H9 (cell line): ENCODE measurements at regions not wholly inside any gene's neighbourhood (a gene's known extent, or its start where the extent isn't known, plus 50 kb on each side); places are given as distances from the start of the nearest gene placed in this dataset.

Experiments
- DNase-seq: peaks from one replicate; pipeline ENCODE4 v3.0.0-alpha.2; 2017
- H2AFZ ChIP-seq: one replicate; pipeline ENCODE4 v1.6.1; 2013; ENCODE audit warnings: mild to moderate bottlenecking, low read length, control low read depth, moderate library complexity
- H2AK5ac ChIP-seq: 2 replicates; pipeline ENCODE4 v1.6.1; 2013; ENCODE audit warnings: low read length, control low read depth, mixed read lengths; ENCODE audit not compliant: insufficient read length
- H2BK120ac ChIP-seq: one replicate; pipeline ENCODE4 v1.6.1; 2013; ENCODE audit warnings: low read depth, mild to moderate bottlenecking, low read length, control low read depth, inconsistent platforms; ENCODE audit not compliant: poor library complexity, severe bottlenecking
- H2BK12ac ChIP-seq: 2 replicates; pipeline ENCODE4 v1.6.1; 2013; ENCODE audit warnings: low read length, control low read depth, mixed read lengths, low read depth; ENCODE audit not compliant: insufficient read length
- H2BK15ac ChIP-seq: 2 replicates; pipeline ENCODE4 v1.6.1; 2013; ENCODE audit warnings: low read depth, low read length, control low read depth
- H2BK20ac ChIP-seq: one replicate; pipeline ENCODE4 v1.6.1; 2013; ENCODE audit warnings: low read depth, mild to moderate bottlenecking, low read length, control low read depth, inconsistent platforms; ENCODE audit not compliant: poor library complexity, severe bottlenecking
- H2BK5ac ChIP-seq: 2 replicates; pipeline ENCODE4 v1.6.1; 2013; ENCODE audit warnings: low read length, control low read depth, mixed read lengths; ENCODE audit not compliant: insufficient read length
- H3K14ac ChIP-seq: 2 replicates; pipeline ENCODE4 v1.6.1; 2013; ENCODE audit warnings: low read length, control low read depth; ENCODE audit not compliant: insufficient read depth
- H3K18ac ChIP-seq: 2 replicates; pipeline ENCODE4 v1.6.1; 2013; ENCODE audit warnings: low read depth, mild to moderate bottlenecking, mixed read lengths, low read length, control low read depth; ENCODE audit not compliant: insufficient read length
- H3K23ac ChIP-seq: 2 replicates; pipeline ENCODE4 v1.6.1; 2013; ENCODE audit warnings: low read length, control low read depth, mixed read lengths, low read depth; ENCODE audit not compliant: insufficient read length
- H3K23me2 ChIP-seq: 2 replicates; pipeline ENCODE4 v1.6.1; 2013; ENCODE audit warnings: low read depth, mild to moderate bottlenecking, mixed read lengths, low read length, control low read depth; ENCODE audit not compliant: insufficient read length, poor library complexity, severe bottlenecking
- H3K27ac ChIP-seq: 2 replicates; pipeline ENCODE4 v1.5.1; 2013; ENCODE audit warnings: low read length, control low read depth, mixed read lengths, low read depth; ENCODE audit not compliant: insufficient read length
- H3K27me3 ChIP-seq: 2 replicates; pipeline ENCODE4 v1.6.1; 2013; ENCODE audit warnings: low read length, control low read depth, inconsistent platforms; ENCODE audit not compliant: insufficient read depth
- H3K4ac ChIP-seq: 2 replicates; pipeline ENCODE4 v1.6.1; 2013; ENCODE audit warnings: low read depth, mild to moderate bottlenecking, control low read depth, inconsistent platforms, low read length, moderate library complexity
- H3K4me1 ChIP-seq: 2 replicates; pipeline ENCODE4 v1.6.1; 2013; ENCODE audit warnings: low read length, control low read depth, inconsistent platforms; ENCODE audit not compliant: insufficient read depth
- H3K4me2 ChIP-seq: 2 replicates; pipeline ENCODE4 v1.6.1; 2013; ENCODE audit warnings: low read length, control low read depth, mixed read lengths; ENCODE audit not compliant: insufficient read length, insufficient read depth
- H3K56ac ChIP-seq: 2 replicates; pipeline ENCODE4 v1.6.1; 2013; ENCODE audit warnings: low read depth, mild to moderate bottlenecking, mixed read lengths, low read length, control low read depth; ENCODE audit not compliant: insufficient read length
- H3K79me1 ChIP-seq: 2 replicates; pipeline ENCODE4 v1.6.1; 2013; ENCODE audit warnings: low read depth, mild to moderate bottlenecking, moderate library complexity, low read length, control low read depth, inconsistent platforms; ENCODE audit not compliant: insufficient read depth, poor library complexity, severe bottlenecking
- H3K79me2 ChIP-seq: 2 replicates; pipeline ENCODE4 v1.6.1; 2013; ENCODE audit warnings: low read length, control low read depth, inconsistent platforms; ENCODE audit not compliant: insufficient read depth
- H3K9ac ChIP-seq: 2 replicates; pipeline ENCODE4 v1.6.1; 2013; ENCODE audit warnings: low read length, control low read depth, mixed read lengths; ENCODE audit not compliant: insufficient read length; ENCODE audit errors: extremely low read depth
- H3K9me3 ChIP-seq: one replicate; pipeline ENCODE4 v1.6.1; 2013; ENCODE audit warnings: low read depth, low read length, inconsistent platforms; ENCODE audit not compliant: control insufficient read depth
- H3T11ph ChIP-seq: one replicate; pipeline ENCODE4 v1.6.1; 2013; ENCODE audit warnings: mild to moderate bottlenecking, low read length, control low read depth, inconsistent platforms
- H4K20me1 ChIP-seq: one replicate; pipeline ENCODE4 v1.6.1; 2013; ENCODE audit not compliant: control insufficient read depth, insufficient read length, insufficient read depth
- H4K5ac ChIP-seq: 2 replicates; pipeline ENCODE4 v1.6.1; 2013; ENCODE audit warnings: low read depth, mild to moderate bottlenecking, mixed read lengths, low read length, control low read depth; ENCODE audit not compliant: insufficient read length
- H4K8ac ChIP-seq: replicated peaks from 2 replicates; pipeline ENCODE4 v1.6.1; 2013; ENCODE audit warnings: low read length, control low read depth, mixed read lengths, low read depth; ENCODE audit not compliant: insufficient read length
- H4K91ac ChIP-seq: 2 replicates; pipeline ENCODE4 v1.6.1; 2013; ENCODE audit warnings: low read depth, mild to moderate bottlenecking, moderate library complexity, mixed read lengths, low read length, control low read depth; ENCODE audit not compliant: insufficient read length
- H3K27ac Mint-ChIP-seq, 3 experiments: 2 replicates in 2 of 3; 3 replicates in 1 of 3; pipeline ENCODE4 v1.8.0; 2020 to 2021; ENCODE audit warnings: mixed read lengths in 3 of 3, mild to moderate bottlenecking in 1 of 3, moderate library complexity in 1 of 3
- H3K27me3 Mint-ChIP-seq: 2 replicates; pipeline ENCODE4 v1.8.0; 2021; ENCODE audit warnings: low read depth, mild to moderate bottlenecking, moderate library complexity, mixed read lengths
- H3K36me3 Mint-ChIP-seq, 3 experiments: 2 replicates in 2 of 3; 3 replicates in 1 of 3; pipeline ENCODE4 v1.8.0; 2020 to 2021; ENCODE audit warnings: low read depth in 3 of 3, mixed read lengths in 3 of 3; ENCODE audit not compliant: insufficient read depth in 1 of 3
- H3K4me1 Mint-ChIP-seq, 2 experiments: 2 replicates each; pipeline ENCODE4 v1.8.0; 2020; ENCODE audit warnings: mixed read lengths in 2 of 2
- H3K4me3 Mint-ChIP-seq, 2 experiments: 2 replicates in 1 of 2; 3 replicates in 1 of 2; pipeline ENCODE4 v1.8.0; 2020 to 2021; ENCODE audit warnings: mild to moderate bottlenecking in 2 of 2, mixed read lengths in 2 of 2, moderate library complexity in 1 of 2
- H3K9me3 Mint-ChIP-seq, 2 experiments: 2 replicates in 1 of 2; 3 replicates in 1 of 2; pipeline ENCODE4 v1.8.0; 2020; ENCODE audit warnings: mild to moderate bottlenecking in 2 of 2, mixed read lengths in 2 of 2, moderate library complexity in 1 of 2
- CTCF ChIP-seq: fragments of 200-600 bp; sonication (generic); conservative IDR thresholded peaks from 3 replicates; pipeline ENCODE4 v1.8.0; 2021; ENCODE audit warnings: antibody characterized with exemption, mild to moderate bottlenecking

GRCh38 chr10:83283151-83283550 is 856.2 kb upstream of the GHITM start:
- H3K79me1 ChIP-seq, result no peaks in the 10 kb centered on the region
- no peaks in the 10 kb centered on the region for H3K79me2 ChIP-seq
- H3K14ac ChIP-seq, result no peak overlapping the region
- no peak overlapping the region for H4K91ac ChIP-seq
- no peak for TF ChIP-seq CTCF
- H3T11ph ChIP-seq, result no peak overlapping the region
- H3K18ac ChIP-seq, result no peak overlapping the region
- no peak overlapping the region for H2BK15ac ChIP-seq
- no peak overlapping the region for H3K9ac ChIP-seq
- H2BK20ac ChIP-seq, result no peak overlapping the region
- H3K4me2 ChIP-seq, result no peak overlapping the region
- no peaks in the 10 kb centered on the region for H3K9me3 ChIP-seq
- no peak overlapping the region for H3K4ac ChIP-seq
- H3K9me3 Mint-ChIP-seq, result peaks cover 0 to 8% of the 10 kb centered on the region in 2 experiments; a peak in 4 of 5 replicates
- H2BK12ac ChIP-seq, result no peak overlapping the region
- no peak overlapping the region for H2AK5ac ChIP-seq
- no peak overlapping the region for H3K27ac ChIP-seq
- no peaks in the 10 kb centered on the region for H4K20me1 ChIP-seq
- no peak overlapping the region for H2BK5ac ChIP-seq
- H3K4me3 Mint-ChIP-seq, result no peak overlapping the region
- H2AFZ ChIP-seq, result no peak overlapping the region
- no peak overlapping the region for H2BK120ac ChIP-seq
- no peaks in the 10 kb centered on the region for H3K23me2 ChIP-seq
- no peak for DNase-seq
- no peak overlapping the region for H4K8ac ChIP-seq
- H3K27me3 Mint-ChIP-seq, result peaks cover 2% of the 10 kb centered on the region; the same call in 1 of the 2 replicates
- no peak overlapping the region for H3K23ac ChIP-seq
- peaks cover 0 to 8% (median 3%) of the 10 kb centered on the region in 3 experiments; a peak in 2 of 7 replicates for H3K36me3 Mint-ChIP-seq
- no peak overlapping the region for H3K27ac Mint-ChIP-seq
- no peak overlapping the region for H3K56ac ChIP-seq
- H3K4me1 Mint-ChIP-seq, result peaks cover 0 to 2% of the 10 kb centered on the region in 2 experiments; a peak in 1 of 4 replicates
- H3K4me1 ChIP-seq, result no peaks in the 10 kb centered on the region
- H4K5ac ChIP-seq, result no peak overlapping the region
- no peaks in the 10 kb centered on the region for H3K27me3 ChIP-seq
